ENCODE measurements at regions not wholly inside any gene's neighbourhood (a gene's known extent, or its start where the extent isn't known, plus 50 kb on each side); places are given as distances from the start of the nearest gene placed in this dataset.
A peak's percentile ranks its signal among the peaks of the same experiment; 100 is the strongest.
"Not testable (repeated sequence)": the region's sequence is repeated elsewhere in the genome, so short reads cannot be mapped to it uniquely, and the experiment has no call there.

- peaks cover 14% of the 10 kb centered on the region for H3K4me1 Mint-ChIP-seq
Observed at GRCh38 chr5:91271999-91272398, 111.1 kb downstream of the ARRDC3 start.

GRCh38 chr5:91269198-91269597 lies 113.9 kb downstream of the ARRDC3 start:
- Mint-ChIP-seq H3K36me3 (ENCODE audit: low read depth) (peaks cover 1% of the 10 kb centered on the region), H3K9me3 (no peaks in the 10 kb centered on the region), H3K27ac (no peak overlapping the region), H3K4me3 (no peak overlapping the region), H3K4me1 (peaks cover 23% of the 10 kb centered on the region), H3K27me3 (no peaks in the 10 kb centered on the region)
- DNase-seq (no peak), ATAC-seq (no peak)

More at GRCh38 chr5:91271999-91272398, 111.1 kb downstream of the ARRDC3 start:
- H3K4me3 Mint-ChIP-seq: no peak overlapping the region
- H3K27me3 Mint-ChIP-seq: no peaks in the 10 kb centered on the region
- H3K27ac Mint-ChIP-seq: no peak overlapping the region
- no peaks in the 10 kb centered on the region for H3K9me3 Mint-ChIP-seq
- H3K36me3 Mint-ChIP-seq (ENCODE audit: low read depth): peaks cover 1% of the 10 kb centered on the region
- ATAC-seq: no peak
- no peak for DNase-seq

DNA sequence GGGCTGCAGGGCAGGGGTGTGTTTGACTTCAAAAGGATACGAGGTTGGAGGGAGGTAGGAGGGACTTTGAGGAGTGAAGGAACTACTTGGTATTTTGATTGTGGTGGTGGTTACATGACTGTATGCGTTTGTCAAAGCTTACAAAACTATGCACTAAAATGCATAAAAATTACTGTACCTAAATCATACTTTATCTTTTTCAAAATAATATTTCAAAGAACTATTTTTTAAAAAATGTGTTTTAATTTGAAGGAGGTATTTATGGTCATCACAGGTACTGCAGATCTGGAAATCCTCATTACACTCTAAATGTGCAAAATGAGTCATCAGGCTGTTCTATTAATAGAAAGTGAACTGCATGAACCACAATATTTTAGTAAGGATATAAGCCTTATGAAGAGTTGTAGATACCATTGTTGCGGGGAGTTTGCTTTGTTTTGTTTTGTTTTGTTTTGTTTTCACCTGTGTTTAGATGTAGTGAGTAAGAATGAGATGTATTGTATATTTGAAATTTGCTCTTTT lies 116.9 kb downstream of the ARRDC3 start:
- H3K27me3 Mint-ChIP-seq: no peaks in the 10 kb centered on the region
- H3K36me3 Mint-ChIP-seq (ENCODE audit: low read depth): no peaks in the 10 kb centered on the region
- H3K9me3 Mint-ChIP-seq: no peaks in the 10 kb centered on the region
- H3K27ac Mint-ChIP-seq: no peak overlapping the region
- H3K4me3 Mint-ChIP-seq: no peak overlapping the region
- ATAC-seq: peak; percentile 81
- H3K4me1 Mint-ChIP-seq: peaks cover 17% of the 10 kb centered on the region
- no peak for DNase-seq

GRCh38 chr5:91264311-91265051 lies 118.6 kb downstream of the ARRDC3 start:
- Mint-ChIP-seq H3K27ac (no peak overlapping the region), H3K36me3 (ENCODE audit: low read depth) (no peaks in the 10 kb centered on the region), H3K4me1 (peaks cover 17% of the 10 kb centered on the region), H3K4me3 (no peak overlapping the region), H3K9me3 (no peaks in the 10 kb centered on the region), H3K27me3 (no peaks in the 10 kb centered on the region)
- DNase-seq: no peak
- ATAC-seq: no peak

DNA sequence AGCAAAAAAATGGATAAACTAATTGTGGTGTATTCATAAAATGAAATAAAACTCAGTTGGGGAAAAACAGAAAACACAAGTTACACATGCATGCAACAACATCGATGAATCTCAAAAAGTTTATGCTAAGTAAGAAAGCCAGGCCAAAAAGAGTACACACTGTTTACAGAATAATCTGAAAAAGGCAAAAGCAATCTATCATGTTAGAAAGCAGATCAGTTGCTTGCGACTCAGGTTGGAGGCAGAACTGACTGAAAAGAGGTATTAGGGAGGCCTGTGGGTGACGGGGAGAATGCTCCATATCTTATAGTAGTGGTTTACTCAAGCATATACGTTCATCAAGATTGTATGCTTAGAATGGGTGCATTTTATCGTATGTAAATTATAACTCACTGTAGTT lies 119.2 kb downstream of the ARRDC3 start:
- no peak overlapping the region for H3K27ac Mint-ChIP-seq
- peaks cover 12% of the 10 kb centered on the region for H3K4me1 Mint-ChIP-seq
- ATAC-seq: no peak

DNA sequence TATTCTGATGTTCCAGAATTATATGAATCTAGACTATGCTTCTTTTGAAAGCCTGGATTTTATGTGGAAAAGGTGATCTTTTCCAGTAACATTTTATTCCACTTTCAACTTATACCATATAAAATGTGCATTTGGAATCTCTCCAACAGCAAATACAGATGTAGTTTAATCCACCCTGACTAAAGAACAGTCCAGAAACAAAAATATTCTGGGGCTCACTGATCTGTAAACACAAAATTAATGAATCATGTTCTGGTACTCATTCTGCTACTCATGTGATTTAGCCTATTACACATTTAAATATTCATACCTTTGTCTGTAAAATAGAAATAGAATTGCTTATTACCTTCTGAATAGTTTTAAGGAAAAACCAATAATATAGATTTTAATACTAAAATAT lies 125.8 kb downstream of the ARRDC3 start:
- Mint-ChIP-seq H3K9me3 (no peaks in the 10 kb centered on the region), H3K4me1 (no peaks in the 10 kb centered on the region), H3K27me3 (no peaks in the 10 kb centered on the region), H3K4me3 (no peak overlapping the region), H3K36me3 (ENCODE audit: low read depth) (no peaks in the 10 kb centered on the region), H3K27ac (no peak overlapping the region)
- ATAC-seq: no peak
- DNase-seq: no peak

More for the DNA sequence above, 119.2 kb downstream of the ARRDC3 start:
- Mint-ChIP-seq H3K27me3 (no peaks in the 10 kb centered on the region), H3K4me3 (no peak overlapping the region), H3K9me3 (no peaks in the 10 kb centered on the region), H3K36me3 (ENCODE audit: low read depth) (no peaks in the 10 kb centered on the region)
- DNase-seq: no peak

- no peaks in the 10 kb centered on the region for H3K27me3 Mint-ChIP-seq
- no peaks in the 10 kb centered on the region for H3K9me3 Mint-ChIP-seq
- no peak overlapping the region for H3K4me3 Mint-ChIP-seq
- DNase-seq (no peak), ATAC-seq (no peak)
- H3K4me1 Mint-ChIP-seq: no peaks in the 10 kb centered on the region
- no peaks in the 10 kb centered on the region for H3K36me3 Mint-ChIP-seq (ENCODE audit: low read depth)
- no peak overlapping the region for H3K27ac Mint-ChIP-seq
Observed at GRCh38 chr5:91256142-91256524, 127.0 kb downstream of the ARRDC3 start.

DNA sequence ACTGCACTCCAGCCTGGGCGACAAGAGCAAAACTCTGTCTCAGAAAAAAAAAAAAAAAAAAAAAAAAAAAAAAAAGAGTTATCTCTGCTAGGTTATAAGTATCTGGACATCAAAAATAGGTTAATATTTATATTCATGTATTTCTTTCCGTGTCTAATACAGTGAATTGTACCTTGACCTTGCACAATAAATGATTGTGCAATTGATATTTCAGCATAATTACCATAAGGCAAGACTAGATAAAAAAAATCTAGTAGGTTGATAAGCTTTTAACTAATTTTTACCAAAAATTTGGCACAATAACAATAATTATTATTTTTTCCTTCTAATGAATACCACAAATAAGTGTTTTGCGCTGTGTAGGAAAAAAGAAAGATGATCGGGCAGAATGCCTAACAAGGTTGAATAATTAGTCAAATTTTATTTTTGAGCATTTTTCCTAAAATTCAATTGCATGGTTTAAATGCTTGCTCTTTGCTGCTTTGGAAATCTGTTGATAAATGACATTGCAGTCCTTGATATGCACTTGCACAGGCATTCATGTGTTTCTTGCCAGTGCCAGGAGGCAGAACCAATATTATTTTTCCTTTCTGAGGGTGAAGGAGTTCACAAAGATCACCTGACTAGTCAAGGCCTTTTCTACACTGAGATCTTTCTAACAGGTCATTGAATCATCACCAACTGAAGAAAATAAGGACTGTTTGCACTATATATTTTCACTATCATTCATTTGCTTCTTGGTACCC lies 127.5 kb downstream of the ARRDC3 start:
- no peak for DNase-seq
- no peaks in the 10 kb centered on the region for H3K4me1 Mint-ChIP-seq
- H3K27ac Mint-ChIP-seq: no peak overlapping the region
- H3K36me3 Mint-ChIP-seq (ENCODE audit: low read depth): no peaks in the 10 kb centered on the region
- no peaks in the 10 kb centered on the region for H3K9me3 Mint-ChIP-seq
- no peaks in the 10 kb centered on the region for H3K27me3 Mint-ChIP-seq
- ATAC-seq: no peak
- no peak overlapping the region for H3K4me3 Mint-ChIP-seq

DNA sequence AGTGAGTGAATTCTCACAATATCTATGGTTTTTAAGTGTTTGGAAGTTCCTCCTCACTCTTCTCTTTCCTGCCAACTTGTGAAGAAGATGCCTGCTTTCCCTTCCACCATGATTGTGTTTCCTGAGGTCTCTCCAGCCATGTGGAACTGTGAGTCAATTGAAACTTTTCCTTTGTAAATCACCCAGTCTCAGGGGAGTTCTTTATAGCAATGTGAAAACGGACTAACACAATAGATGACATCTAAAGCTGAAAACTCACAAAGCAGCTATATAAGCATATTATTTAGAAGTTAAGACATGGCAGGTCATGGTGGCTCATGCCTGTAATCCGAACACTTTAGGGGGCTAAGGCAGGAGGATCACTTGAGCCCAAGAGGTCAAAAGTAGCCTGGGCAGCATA lies 130.2 kb downstream of the ARRDC3 start:
- ATAC-seq (no peak), DNase-seq (no peak)
- H3K27ac Mint-ChIP-seq: no peak overlapping the region
- no peaks in the 10 kb centered on the region for H3K27me3 Mint-ChIP-seq
- no peaks in the 10 kb centered on the region for H3K4me1 Mint-ChIP-seq
- H3K36me3 Mint-ChIP-seq (ENCODE audit: low read depth): no peaks in the 10 kb centered on the region
- H3K4me3 Mint-ChIP-seq: no peak overlapping the region
- peaks cover 6% of the 10 kb centered on the region for H3K9me3 Mint-ChIP-seq

GRCh38 chr5:91245871-91246270 lies 137.2 kb downstream of the ARRDC3 start:
- H3K4me3 Mint-ChIP-seq: no peak overlapping the region
- ATAC-seq (no peak), DNase-seq (no peak)
- no peaks in the 10 kb centered on the region for H3K27me3 Mint-ChIP-seq
- H3K27ac Mint-ChIP-seq: no peak overlapping the region
- H3K9me3 Mint-ChIP-seq: peaks cover 16% of the 10 kb centered on the region
- no peaks in the 10 kb centered on the region for H3K36me3 Mint-ChIP-seq (ENCODE audit: low read depth)
- H3K4me1 Mint-ChIP-seq: no peaks in the 10 kb centered on the region

- peaks cover 14% of the 10 kb centered on the region for H3K9me3 Mint-ChIP-seq
- no peak for DNase-seq
- no peak overlapping the region for H3K4me3 Mint-ChIP-seq
- no peaks in the 10 kb centered on the region for H3K36me3 Mint-ChIP-seq (ENCODE audit: low read depth)
- no peak overlapping the region for H3K27ac Mint-ChIP-seq
- H3K4me1 Mint-ChIP-seq: peaks cover 3% of the 10 kb centered on the region
- no peaks in the 10 kb centered on the region for H3K27me3 Mint-ChIP-seq
- ATAC-seq: no peak
Observed at GRCh38 chr5:91245074-91245452, 138.1 kb downstream of the ARRDC3 start.

- H3K27me3 Mint-ChIP-seq: no peaks in the 10 kb centered on the region
- DNase-seq: no peak
- H3K4me1 Mint-ChIP-seq: peaks cover 4% of the 10 kb centered on the region
- no peak for ATAC-seq
- H3K9me3 Mint-ChIP-seq: peaks cover 10% of the 10 kb centered on the region
- no peaks in the 10 kb centered on the region for H3K36me3 Mint-ChIP-seq (ENCODE audit: low read depth)
- no peak overlapping the region for H3K27ac Mint-ChIP-seq
- no peak overlapping the region for H3K4me3 Mint-ChIP-seq
Observed at GRCh38 chr5:91244380-91245073, 138.6 kb downstream of the ARRDC3 start.

- H3K36me3 Mint-ChIP-seq (ENCODE audit: low read depth): no peaks in the 10 kb centered on the region
- H3K4me1 Mint-ChIP-seq: peaks cover 4% of the 10 kb centered on the region
- no peak overlapping the region for H3K27ac Mint-ChIP-seq
- H3K27me3 Mint-ChIP-seq: no peaks in the 10 kb centered on the region
- ATAC-seq (no peak), DNase-seq (no peak)
- H3K4me3 Mint-ChIP-seq: no peak overlapping the region
- peaks cover 10% of the 10 kb centered on the region for H3K9me3 Mint-ChIP-seq
Observed at GRCh38 chr5:91243852-91244251, 139.3 kb downstream of the ARRDC3 start.

DNA sequence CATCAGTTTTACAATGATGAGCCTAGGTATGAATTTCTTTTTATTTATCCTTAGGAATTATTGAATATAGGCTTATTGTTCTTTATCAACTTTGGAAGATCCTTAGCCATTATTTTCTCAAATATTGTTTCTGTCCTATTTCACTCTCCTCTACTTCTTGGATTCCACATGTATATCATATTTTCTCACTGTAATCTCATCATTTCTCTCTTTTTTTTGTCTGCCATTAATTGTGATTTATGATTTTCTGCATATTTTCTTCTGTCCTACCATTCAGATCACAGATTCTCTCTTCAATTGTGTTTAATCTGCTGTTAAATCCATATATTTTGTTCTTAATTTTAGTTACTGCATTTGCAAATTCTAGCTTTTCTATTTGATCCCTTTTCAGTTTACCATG lies 139.8 kb downstream of the ARRDC3 start:
- Mint-ChIP-seq H3K27me3 (no peaks in the 10 kb centered on the region), H3K36me3 (ENCODE audit: low read depth) (no peaks in the 10 kb centered on the region), H3K4me3 (no peak overlapping the region), H3K9me3 (peaks cover 10% of the 10 kb centered on the region), H3K4me1 (peaks cover 4% of the 10 kb centered on the region), H3K27ac (no peak overlapping the region)
- DNase-seq: no peak
- ATAC-seq: no peak

- not testable (repeated sequence) for H3K4me1 Mint-ChIP-seq; H3K27me3 Mint-ChIP-seq; ATAC-seq; H3K27ac Mint-ChIP-seq; H3K36me3 Mint-ChIP-seq (ENCODE audit: low read depth); H3K4me3 Mint-ChIP-seq; DNase-seq
- peaks cover 10% of the 10 kb centered on the region for H3K9me3 Mint-ChIP-seq
Observed at GRCh38 chr5:91241460-91241859, 141.7 kb downstream of the ARRDC3 start.
